Glutamatergic neuron (in vitro differentiated cells): ENCODE measurements at regions not wholly inside any gene's neighbourhood (a gene's known extent, or its start where the extent isn't known, plus 50 kb on each side); places are given as distances from the start of the nearest gene placed in this dataset.

Experiments used
- DNase-seq: peaks from one replicate; pipeline ENCODE4 v3.0.0; 2022
- H3K27ac Mint-ChIP-seq: one replicate; pipeline ENCODE4 v1.8.0; 2020; ENCODE audit warnings: mild to moderate bottlenecking, mixed read lengths, inconsistent platforms; ENCODE audit not compliant: unreplicated experiment
- H3K27me3 Mint-ChIP-seq: one replicate; pipeline ENCODE4 v1.8.0; 2020; ENCODE audit warnings: mild to moderate bottlenecking, moderate library complexity, mixed read lengths, inconsistent platforms; ENCODE audit not compliant: unreplicated experiment
- H3K36me3 Mint-ChIP-seq: one replicate; pipeline ENCODE4 v1.8.0; 2020; ENCODE audit warnings: mild to moderate bottlenecking, mixed read lengths, inconsistent platforms; ENCODE audit not compliant: unreplicated experiment
- H3K4me1 Mint-ChIP-seq: one replicate; pipeline ENCODE4 v1.8.0; 2020; ENCODE audit warnings: mild to moderate bottlenecking, low read depth, mixed read lengths, inconsistent platforms; ENCODE audit not compliant: unreplicated experiment
- H3K4me3 Mint-ChIP-seq: one replicate; pipeline ENCODE4 v1.8.0; 2020; ENCODE audit warnings: mild to moderate bottlenecking, mixed read lengths, inconsistent platforms; ENCODE audit not compliant: unreplicated experiment
- H3K9me3 Mint-ChIP-seq: one replicate; pipeline ENCODE4 v1.8.0; 2020; ENCODE audit warnings: mild to moderate bottlenecking, moderate library complexity, mixed read lengths, inconsistent platforms; ENCODE audit not compliant: unreplicated experiment
- TF ChIP-seq, protein P1 (sequence below): fragments of 200-600 bp; sonication (generic); IDR thresholded peaks from one replicate; pipeline ENCODE4 v1.5.0; 2021; ENCODE audit not compliant: partially characterized antibody, unreplicated experiment

- no peak overlapping the region for H3K27ac Mint-ChIP-seq
- H3K4me3 Mint-ChIP-seq, result no peak overlapping the region
- peak; percentile 10 for DNase-seq
Measured at GRCh38 chr6:170043150-170043819, 247.6 kb downstream of the DLL1 start.

GRCh38 chr6:170042596-170043118 lies 248.2 kb downstream of the DLL1 start:
- Mint-ChIP-seq H3K27me3 (peaks cover 7% of the 10 kb centered on the region), H3K4me1 (peaks cover 3% of the 10 kb centered on the region), H3K27ac (no peak overlapping the region), H3K4me3 (no peak overlapping the region), H3K36me3 (peaks cover 5% of the 10 kb centered on the region), H3K9me3 (no peaks in the 10 kb centered on the region)
- DNase-seq, result peak; percentile 4
- TF ChIP-seq, protein P1, sequence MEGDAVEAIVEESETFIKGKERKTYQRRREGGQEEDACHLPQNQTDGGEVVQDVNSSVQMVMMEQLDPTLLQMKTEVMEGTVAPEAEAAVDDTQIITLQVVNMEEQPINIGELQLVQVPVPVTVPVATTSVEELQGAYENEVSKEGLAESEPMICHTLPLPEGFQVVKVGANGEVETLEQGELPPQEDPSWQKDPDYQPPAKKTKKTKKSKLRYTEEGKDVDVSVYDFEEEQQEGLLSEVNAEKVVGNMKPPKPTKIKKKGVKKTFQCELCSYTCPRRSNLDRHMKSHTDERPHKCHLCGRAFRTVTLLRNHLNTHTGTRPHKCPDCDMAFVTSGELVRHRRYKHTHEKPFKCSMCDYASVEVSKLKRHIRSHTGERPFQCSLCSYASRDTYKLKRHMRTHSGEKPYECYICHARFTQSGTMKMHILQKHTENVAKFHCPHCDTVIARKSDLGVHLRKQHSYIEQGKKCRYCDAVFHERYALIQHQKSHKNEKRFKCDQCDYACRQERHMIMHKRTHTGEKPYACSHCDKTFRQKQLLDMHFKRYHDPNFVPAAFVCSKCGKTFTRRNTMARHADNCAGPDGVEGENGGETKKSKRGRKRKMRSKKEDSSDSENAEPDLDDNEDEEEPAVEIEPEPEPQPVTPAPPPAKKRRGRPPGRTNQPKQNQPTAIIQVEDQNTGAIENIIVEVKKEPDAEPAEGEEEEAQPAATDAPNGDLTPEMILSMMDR, result no peak

More at GRCh38 chr6:170043150-170043819, 247.6 kb downstream of the DLL1 start:
- no peaks in the 10 kb centered on the region for H3K9me3 Mint-ChIP-seq
- H3K27me3 Mint-ChIP-seq, result peaks cover 7% of the 10 kb centered on the region
- peaks cover 5% of the 10 kb centered on the region for H3K36me3 Mint-ChIP-seq
- peaks cover 3% of the 10 kb centered on the region for H3K4me1 Mint-ChIP-seq
- TF ChIP-seq, protein P1, result no peak

DNA sequence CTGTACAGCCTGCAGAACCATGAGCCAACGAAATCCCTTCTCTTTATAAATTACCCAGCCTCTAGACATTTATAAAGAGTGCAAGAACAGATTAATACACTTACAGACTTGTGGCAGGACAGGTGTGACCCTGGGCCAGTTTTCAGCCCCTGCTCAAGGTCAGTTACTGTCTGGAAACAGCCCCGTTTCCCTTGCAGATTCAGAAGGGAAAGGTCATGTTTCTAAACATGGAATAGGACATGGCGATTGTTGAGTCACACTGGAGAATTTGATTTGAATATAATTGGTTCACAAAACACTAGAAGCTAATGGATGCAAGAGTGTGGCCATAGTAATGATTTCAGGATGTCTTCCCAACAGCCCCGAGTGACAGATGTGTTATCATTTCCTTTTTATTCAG lies 248.8 kb downstream of the DLL1 start:
- Mint-ChIP-seq H3K4me3 (no peak overlapping the region), H3K4me1 (peaks cover 3% of the 10 kb centered on the region), H3K27ac (no peak overlapping the region), H3K9me3 (no peaks in the 10 kb centered on the region), H3K36me3 (peaks cover 5% of the 10 kb centered on the region), H3K27me3 (peaks cover 7% of the 10 kb centered on the region)
- TF ChIP-seq, protein P1, result no peak
- DNase-seq, result no peak

DNA sequence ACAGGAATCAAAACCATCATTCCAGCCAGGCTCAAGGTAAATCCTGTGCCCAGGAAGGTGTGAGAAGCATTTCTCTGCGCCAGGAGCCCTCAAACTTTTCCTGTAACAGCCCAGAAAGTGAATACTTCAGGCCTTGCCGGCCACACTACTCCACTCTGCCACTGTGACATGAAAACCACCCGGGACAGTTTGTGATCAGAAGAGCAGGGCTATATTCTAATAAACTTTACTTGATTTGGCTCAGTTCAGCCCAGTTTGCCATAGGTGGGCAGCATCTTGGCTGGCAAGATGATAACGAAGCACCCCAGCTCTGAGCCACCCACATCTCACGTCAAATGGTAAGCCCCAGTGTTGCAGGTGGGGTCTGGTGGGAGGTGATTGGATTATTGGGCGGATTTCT lies 249.4 kb downstream of the DLL1 start:
- Mint-ChIP-seq H3K4me1 (peaks cover 3% of the 10 kb centered on the region), H3K27me3 (peaks cover 7% of the 10 kb centered on the region), H3K27ac (no peak overlapping the region), H3K36me3 (peaks cover 8% of the 10 kb centered on the region), H3K9me3 (peaks cover under 1% of the 10 kb centered on the region), H3K4me3 (no peak overlapping the region)
- peak; percentile 0 for DNase-seq
- TF ChIP-seq, protein P1, result no peak

DNA sequence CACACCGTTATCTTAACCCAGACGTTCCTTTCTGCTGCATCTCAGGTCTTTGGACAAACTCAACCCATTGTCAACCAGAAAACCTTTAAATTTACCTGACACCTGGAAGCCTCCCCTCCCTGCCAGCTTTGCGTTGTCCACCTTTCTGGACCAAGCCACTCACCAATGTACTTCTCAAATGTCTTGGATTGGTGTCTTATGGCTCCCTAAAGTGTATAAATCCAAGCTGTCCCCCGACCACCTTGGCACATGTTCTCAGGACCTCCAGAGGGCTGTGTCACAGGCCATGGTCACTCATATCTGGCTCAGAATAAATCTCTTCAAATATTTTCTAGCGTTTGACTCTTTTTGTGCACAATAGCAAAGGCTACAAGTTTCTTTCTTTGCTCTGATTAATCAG lies 250.0 kb downstream of the DLL1 start:
- H3K27me3 Mint-ChIP-seq, result peaks cover 7% of the 10 kb centered on the region
- peaks cover 3% of the 10 kb centered on the region for H3K9me3 Mint-ChIP-seq
- peaks cover 3% of the 10 kb centered on the region for H3K4me1 Mint-ChIP-seq
- TF ChIP-seq, protein P1, result no peak
- no peak overlapping the region for H3K4me3 Mint-ChIP-seq
- peaks cover 13% of the 10 kb centered on the region for H3K36me3 Mint-ChIP-seq
- H3K27ac Mint-ChIP-seq, result no peak overlapping the region
- DNase-seq, result no peak
